ENCODE measurements at regions not wholly inside any gene's neighbourhood (a gene's known extent, or its start where the extent isn't known, plus 50 kb on each side); places are given as distances from the start of the nearest gene placed in this dataset.

GRCh38 chr6:20001286-20001685 lies 164.1 kb downstream of the ID4 start (continued):
- no peak for TF ChIP-seq JUND (IDR thresholded peaks at IDR 0.05; ENCODE audit: low read length)
- TF ChIP-seq CHD1 (IDR thresholded peaks at IDR 0.05; ENCODE audit: low read depth, low read length) = no peak
- TF ChIP-seq TBP (IDR thresholded peaks at IDR 0.05; ENCODE audit: low read depth, low read length) = no peak

Data from H1 (cell line).